HG03520 (cell line): ENCODE measurements at regions not wholly inside any gene's neighbourhood (a gene's known extent, or its start where the extent isn't known, plus 50 kb on each side); places are given as distances from the start of the nearest gene placed in this dataset.
"Not testable (repeated sequence)": the region's sequence is repeated elsewhere in the genome, so short reads cannot be mapped to it uniquely, and the experiment has no call there.

Source experiments
- ATAC-seq: cut with Tn5 transposase; IDR thresholded peaks from one replicate; pipeline ENCODE4 v1.9.1; 2021; ENCODE audit warnings: mild to moderate bottlenecking, moderate library complexity; ENCODE audit not compliant: unreplicated experiment

DNA sequence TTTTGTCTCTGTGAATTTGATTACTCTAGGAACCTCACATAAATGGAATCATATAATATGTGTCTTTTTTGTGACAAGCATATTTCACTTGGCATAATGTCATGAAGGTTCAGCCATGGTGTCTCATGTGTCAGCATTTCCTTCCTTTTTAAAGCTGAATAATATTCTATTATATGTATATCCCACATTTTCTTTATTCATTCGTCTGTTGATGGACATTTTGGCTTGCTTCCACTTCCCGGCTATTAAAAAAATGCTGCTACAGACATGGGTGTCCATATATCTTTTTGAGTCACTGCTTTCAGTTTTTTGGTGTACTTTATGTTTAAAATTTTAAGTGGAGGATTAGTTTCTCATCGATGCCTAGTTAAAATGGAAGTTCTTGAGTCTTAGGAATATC lies 59.8 kb upstream of the C5orf63 start:
- ATAC-seq = no peak

DNA sequence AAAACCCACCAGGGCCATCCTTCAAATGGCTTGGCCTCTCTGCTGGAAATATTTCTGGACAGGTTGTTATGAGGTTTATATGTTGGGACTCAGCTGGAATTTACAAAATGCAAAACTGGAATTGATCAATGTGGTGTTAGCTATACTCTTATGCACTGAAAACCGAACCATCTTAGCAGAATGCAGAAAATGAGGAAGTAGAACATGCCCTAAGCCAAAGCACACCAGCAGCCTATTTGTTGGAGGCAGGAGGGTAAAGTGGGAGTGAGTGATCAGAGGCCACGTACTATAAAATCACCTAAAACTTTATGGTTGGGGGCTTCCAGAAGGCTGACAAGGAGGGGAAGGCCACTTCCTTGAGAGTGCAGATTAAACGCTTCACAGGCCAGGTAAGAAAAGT lies 63.6 kb upstream of the C5orf63 start:
- no peak for ATAC-seq

DNA sequence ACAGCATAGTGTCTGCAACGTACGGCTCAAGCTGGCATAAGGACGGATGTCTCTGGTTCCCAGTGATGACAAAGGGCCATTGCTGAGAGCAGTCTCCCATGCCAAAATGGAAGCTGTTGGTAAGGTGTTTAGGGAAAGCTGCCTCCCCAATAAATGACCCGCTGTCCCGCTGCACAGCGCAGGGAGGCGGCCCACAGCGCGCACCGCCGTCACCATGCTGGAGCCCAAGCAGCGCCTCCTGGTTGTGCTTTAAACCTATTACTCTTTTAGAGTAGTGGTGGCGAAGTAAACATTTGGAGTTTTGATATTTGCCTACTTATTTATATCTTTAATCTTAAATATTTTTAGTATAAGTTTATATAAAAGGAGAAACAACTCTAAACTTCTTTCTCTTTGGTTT lies 70.4 kb upstream of the C5orf63 start:
- ATAC-seq = no peak

DNA sequence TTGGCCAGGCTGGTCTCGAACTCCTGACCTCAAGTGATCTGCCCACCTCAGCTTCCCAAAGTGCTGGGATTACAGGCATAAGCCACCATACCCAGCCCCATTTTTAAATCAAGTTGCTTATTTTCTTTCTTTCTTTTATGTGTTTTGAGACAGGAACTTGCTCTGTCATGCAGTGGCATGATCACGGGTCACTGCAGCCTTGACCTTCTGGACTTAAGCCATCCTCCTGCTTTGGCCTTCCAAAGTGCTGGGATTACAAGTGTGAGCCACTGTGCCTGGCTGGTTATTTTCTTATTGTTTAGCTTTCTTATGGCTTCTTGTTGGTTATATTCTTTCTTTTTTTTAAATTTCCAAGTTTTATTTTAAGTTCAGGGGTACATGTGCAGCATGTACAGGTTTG lies 79.7 kb upstream of the C5orf63 start:
- no peak for ATAC-seq

DNA sequence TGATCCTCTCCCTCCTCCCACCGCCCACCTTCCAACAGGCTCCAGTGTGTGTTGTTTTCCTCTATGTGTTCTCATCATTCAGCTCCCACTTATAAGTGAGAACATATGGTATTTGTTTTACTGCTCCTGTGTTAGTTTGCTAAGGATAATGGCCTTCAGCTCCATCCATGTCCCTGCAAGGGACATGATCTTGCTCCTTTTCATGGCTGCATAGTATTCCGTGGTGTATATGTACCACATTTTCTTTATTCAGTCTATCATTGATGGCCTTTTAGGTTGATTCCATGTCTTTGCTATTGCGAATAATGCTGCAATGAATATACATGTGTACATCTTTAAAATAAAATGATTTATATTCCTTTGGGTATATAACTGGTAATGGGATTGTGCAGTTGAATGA lies 80.2 kb upstream of the C5orf63 start:
- no peak for ATAC-seq

DNA sequence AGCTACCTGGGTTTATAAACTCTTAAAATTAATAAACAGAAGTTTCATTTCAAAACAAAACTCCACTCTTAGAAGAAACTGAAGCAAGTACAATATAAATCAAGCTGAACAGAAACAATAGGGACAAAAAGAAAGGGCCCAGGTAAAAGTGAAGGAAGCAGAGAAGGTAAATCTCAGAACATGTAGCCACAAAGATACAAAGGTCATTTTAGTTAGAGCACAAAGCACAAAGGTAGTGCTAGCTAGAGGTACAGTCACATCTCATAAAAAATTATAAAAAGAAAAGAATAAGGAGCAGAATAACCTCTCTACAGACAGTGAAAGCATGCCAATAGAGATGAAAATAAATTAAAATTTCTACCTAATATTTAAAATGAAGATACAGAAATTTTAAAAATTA lies 90.4 kb upstream of the C5orf63 start:
- ATAC-seq = no peak

DNA sequence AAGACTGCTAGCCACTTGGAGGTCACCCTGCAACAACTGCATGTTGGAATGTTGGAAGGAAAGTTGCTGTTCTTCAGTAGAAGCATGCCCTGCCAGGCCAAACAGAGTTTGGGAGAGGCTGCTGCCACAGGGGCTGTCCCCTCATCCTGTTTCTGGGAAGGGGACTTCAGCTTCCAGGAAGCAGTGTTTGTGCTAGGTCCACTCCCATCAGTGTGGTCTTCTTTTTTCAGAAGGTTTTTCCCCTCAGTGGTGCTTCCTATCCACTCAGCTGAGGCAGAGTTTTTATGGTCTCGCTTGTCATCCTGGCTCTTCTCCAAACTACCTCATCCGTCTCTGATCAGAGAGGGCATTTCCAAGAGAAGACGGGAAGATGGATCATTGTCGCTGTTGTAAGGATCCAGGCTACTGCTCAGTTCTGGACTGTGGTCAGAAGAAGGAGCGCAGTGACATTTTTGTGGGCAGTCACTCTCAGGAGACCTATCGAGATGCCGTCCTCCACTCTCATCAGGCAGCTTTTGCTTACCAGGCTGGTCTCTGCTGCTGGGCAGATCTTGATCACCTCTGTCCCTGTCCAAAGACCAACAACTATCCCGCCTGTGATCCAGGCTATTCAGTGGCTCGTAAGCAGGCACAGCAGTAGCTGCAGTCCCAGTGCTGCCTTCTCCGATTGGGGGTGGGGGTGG lies 97.8 kb upstream of the C5orf63 start:
- ATAC-seq = no peak

DNA sequence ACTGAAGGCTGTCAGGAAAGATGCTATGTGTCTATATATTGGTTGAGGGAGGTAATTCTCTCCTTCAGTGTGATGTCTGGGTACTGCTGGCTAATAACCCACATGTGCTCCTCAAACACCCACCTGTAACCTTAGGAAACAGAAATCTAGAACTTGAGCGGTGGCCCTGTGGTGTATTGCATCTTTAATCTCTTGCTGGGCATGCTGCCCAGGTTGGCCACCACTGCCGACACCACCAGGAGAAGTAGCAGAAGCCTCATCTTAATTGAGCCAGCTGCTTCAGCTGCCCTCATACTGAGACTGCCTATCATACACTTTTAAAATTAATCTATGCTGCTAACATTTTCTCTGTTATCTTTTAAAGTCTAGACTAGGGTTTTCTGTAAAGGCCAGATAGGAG lies 103.5 kb upstream of the C5orf63 start:
- ATAC-seq = no peak

DNA sequence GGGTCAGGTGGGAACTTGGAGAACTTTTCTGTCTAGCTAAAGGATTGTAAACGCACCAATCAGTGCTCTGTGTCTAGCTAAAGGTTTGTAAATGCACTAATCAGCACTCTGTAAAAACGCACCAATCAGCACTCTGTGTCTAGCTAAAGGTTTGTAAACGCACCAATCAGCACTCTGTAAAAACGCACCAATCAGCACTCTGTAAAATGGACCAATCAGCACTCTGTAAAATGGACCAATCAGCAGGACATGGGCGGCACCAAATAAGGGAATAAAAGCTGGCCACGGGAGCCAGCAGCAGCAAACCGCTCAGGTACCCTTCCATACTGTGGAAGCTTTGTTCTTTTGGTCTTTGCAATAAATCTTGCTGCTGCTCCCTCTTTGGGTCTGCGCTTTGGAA lies 108.0 kb upstream of the MEGF10 start:
- not testable (repeated sequence) for ATAC-seq

DNA sequence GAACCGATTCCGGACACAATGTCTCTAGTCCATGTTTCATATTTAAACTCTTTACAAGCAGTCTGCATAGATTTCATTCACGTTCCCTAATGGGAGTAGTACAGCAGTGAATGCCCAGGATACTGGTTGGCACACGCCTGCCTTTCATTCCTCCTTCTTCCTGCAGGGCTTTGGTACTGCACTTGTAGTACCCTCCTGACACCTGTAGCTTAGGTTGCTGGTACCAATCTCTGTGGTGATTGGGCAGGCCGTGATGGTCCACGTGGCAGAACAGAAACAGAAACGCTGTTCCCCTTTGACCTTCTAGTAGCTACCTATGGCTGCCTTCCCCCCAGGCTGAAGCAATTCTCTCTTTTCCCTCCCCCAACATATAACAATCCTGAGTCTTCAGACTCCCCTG lies 107.3 kb upstream of the MEGF10 start:
- ATAC-seq = no peak

DNA sequence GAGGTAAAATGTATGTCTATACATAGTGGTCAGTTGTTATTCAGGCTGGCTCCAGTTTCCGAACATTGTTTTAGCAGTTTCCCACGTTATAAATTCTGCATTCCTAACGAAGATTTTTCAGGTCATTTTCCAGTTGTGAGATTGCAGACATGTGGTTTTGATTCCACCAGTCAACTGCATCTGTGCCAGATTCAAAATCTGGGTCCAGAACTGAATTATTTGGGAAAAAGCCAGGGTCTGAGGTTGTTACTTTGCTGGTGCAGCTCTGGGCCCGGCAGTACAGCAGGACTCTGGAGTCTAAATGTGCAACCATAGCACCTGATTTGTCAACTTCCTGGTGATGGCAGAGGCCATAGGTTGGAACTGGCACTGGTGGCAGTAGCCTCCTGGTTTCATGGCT lies 105.7 kb upstream of the MEGF10 start:
- no peak for ATAC-seq

DNA sequence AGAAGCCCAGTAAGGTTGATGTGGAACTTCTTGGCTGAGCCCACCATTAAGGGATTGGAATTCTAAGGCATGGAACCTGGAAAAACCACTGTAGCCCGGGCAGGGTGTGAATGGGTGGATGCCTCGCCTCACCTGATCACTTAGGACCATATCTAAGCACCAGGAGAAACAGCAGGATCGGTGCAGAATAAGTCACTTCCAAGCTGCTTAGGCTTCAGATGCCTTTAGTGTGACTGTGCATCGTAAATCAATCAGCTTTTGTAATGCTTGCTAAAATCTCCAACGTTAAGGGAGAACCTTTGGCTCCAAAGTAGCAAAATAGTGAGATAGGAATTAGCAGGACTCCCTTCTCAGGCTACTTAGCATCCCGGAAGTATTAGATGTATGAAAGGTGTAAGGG lies 103.9 kb upstream of the MEGF10 start:
- no peak for ATAC-seq

DNA sequence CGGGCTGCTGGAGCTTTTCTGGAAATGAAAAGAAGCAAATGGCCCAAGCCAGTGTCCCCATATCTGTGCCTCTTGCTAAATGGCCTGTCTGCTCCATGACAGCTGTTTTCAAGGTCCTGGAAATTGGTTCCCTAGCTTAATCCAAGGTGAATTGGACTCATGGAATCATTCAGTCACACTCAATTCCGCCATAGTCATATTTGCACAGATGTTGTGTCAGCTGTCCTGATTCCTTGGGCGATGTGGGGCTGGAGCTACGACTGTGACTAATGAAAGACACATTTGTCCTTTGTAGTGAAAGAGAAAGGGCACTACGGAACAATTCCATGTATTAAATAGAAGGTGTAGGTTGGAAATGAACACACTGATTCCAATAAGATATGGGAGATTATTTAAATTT lies 102.9 kb upstream of the MEGF10 start:
- no peak for ATAC-seq

DNA sequence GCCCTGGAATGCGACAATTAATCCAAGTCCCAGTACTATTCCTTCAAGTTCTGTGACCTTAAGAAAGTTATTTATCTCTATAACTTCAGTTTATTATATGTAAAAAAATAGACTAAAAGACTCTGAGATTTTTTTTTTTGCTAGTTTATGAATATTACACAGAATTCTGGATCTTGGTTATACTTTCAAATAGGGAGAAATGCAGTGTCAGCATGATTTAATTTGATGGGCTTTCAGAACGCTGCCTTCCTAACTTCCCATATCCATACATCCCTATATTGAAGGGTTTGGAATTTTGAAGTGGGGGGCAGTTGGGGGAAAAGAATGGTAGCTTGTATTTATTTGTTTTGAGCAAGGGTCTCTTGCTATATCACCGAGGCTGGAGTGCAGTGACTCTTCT lies 98.4 kb upstream of the MEGF10 start:
- no peak for ATAC-seq

DNA sequence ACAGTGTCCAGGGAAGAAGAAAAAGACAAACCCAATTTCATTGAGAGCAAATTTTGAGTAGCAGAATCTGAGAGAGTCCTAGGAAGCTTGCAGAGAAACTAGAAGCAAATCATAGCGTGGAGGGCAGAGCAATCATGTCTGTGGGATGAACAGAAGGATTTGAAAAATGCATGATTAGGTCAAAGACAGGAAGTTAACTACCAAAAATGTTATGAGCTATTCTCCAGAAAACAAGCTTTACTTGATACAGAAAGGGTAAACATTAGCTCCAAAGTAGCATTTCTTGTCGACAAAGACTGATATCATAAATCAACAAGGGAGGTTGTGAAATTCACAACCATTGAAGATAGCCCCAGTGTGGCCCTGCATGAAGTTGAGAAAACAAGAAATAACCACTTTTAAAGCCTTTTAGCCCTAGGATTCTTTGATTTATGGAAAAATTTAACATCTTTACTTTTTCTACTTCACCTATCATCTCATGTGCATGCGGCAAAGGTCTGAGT lies 97.7 kb upstream of the MEGF10 start:
- ATAC-seq = no peak

DNA sequence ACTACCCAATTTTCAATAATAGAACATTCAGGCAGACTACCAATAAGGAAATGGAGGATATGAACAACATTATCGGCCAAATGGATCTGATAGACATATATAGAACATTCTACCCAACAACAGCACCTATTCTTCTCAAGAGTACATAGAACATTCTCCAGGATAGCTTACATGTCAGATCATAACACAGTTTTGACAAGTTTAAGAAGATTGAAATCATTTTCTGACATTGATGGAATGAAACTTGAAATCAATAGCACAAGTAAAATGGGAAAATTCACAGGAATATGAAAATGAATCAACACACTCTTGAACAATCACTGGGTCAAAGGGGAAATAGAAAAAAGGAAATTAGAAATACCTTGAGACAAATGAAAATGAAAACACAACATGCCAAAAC lies 94.6 kb upstream of the MEGF10 start:
- ATAC-seq = no peak

DNA sequence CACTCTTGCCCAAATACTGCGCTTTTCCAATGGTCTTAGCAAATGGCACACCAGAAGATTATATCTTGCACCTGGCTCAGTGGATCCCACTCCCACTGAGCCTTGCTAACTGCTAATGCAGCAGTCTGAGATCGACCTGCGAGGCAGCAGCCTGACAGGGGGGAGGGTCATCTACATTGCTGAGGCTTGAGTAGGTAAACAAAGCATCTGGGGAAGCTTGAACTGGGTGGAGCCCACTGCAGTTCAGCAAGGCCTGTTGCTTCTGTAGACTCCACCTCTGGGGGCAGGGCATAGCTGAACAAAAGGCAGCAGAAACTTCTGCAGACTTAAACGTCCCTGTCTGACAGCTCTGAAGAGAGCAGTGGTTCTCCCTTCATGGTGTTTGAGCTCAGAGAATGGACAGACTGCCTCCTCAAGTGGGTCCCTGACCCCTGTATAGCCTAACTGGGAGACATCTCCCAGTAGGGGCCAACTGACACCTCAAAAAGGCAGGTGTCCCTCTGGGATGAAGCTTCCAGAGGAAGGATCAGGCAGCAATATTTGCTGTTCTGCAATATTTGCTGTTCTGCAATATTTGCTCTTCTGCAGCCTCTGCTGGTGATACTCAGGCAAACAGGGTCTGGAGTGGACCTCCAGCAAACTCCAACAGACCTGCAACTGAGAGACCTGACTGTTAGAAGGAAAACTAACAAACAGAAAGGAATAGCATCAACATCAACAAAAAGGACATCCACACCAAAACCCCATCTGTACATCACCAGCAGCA lies 93.0 kb upstream of the MEGF10 start:
- not testable (repeated sequence) for ATAC-seq

DNA sequence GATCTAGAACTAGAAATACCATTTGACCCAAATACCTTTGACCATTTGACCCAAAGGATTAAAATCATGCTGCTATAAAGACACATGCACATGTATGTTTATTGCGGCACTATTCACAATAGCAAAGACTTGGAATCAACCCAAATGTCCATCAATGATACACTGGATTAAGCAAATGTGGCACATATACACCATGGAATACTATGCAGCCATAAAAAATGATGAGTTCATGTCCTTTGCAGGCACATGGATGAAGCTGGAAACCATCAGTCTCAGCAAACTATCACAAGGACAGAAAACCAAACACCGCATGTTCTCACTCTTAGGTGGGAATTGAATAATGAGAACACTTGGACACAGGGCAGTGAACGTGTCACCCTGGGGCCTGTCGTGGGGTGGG lies 87.9 kb upstream of the MEGF10 start:
- ATAC-seq = not testable (repeated sequence)

DNA sequence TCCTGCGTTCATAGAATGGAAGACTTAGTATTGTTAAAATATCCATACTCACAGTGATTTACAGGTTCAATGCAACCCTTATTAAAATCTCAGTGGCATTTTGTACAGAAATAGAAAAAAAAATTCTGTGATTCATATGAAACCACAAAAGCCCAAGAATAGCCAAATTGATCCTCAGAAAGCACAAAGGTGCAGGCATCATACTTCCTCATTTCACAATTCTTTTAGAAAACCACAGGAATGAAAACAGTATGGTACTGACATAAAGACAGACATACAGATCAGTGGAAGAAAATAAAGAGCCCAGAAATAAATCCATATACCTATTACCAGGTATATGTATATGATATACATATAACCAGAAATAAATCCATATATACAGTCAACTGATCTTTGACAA lies 86.8 kb upstream of the MEGF10 start:
- no peak for ATAC-seq

DNA sequence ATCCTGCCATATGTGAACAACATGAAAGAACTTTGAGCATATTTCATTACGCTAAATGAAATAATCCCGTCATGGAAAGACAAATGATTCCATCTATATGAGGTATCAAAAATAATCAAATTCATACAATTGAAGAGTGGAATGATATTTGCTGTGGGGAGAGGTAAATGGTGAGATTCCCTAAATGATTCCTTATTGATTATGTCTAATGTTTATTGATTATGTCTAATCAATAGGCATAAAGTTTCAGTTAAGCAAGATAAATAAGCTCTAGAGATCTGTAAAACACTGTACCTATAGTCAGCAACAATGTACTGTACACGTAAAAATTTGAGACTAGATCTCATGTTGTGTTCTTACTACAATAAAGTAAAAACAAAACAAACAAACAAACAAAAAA lies 85.4 kb upstream of the MEGF10 start:
- no peak for ATAC-seq

DNA sequence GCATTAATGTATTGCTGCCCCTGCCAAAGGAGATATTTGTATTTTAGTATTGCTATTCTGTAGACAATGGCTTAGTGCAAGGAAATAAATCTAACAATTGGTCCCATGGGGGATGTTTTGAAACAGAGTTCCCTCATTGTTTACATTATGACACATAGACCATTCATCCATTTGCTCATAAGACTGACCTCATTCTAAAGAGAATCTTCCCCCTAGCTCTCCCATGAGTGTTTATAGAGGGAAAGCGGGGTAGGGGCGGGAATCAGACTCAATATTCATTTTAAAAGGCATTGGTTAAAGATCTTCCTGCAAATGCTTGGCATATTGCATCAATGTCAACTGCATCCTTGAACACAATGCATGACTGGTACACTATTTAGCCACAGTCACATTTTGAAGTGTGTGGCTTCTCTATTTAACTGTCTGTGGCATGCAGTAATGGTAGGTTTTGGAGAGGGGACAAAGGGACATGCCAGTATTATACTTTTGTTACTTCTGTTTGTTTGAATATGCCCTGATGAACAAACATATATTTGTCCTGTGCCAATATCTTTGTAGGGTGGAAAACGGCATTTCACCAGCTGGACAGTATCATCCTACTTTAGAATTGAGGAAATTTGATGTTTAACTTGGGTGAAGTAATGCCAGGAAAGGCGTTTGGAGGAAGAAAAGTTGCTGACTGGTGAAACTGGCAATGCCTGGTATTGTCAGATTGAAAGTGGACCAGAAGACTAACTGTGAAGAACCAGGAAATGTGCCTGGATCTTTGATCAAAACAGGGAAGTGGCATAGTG lies 84.1 kb upstream of the MEGF10 start:
- ATAC-seq = no peak

DNA sequence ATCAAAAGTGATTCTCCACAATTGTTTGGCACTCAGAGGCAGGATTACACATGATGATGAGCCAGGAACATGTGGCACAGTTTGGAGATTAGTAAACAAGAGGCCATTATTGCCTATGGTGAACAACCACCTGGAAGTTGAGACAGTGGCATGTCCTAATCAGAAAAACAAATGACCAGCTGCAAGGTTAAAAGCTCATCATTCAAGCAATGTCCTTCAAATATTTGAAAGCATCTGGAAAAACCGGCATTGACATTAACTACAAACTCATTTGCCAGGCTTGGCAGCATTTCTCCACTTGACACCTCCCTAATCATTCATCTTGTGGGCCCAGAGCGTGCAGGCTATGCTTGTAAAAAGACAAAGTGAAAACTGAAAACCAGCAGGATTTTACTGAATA lies 80.6 kb upstream of the MEGF10 start:
- no peak for ATAC-seq
